ENCODE measurements at regions not wholly inside any gene's neighbourhood (a gene's known extent, or its start where the extent isn't known, plus 50 kb on each side); places are given as distances from the start of the nearest gene placed in this dataset.
"Not testable (repeated sequence)": the region's sequence is repeated elsewhere in the genome, so short reads cannot be mapped to it uniquely, and the experiment has no call there.

GRCh38 chr2:212858496-212858895, 292.9 kb downstream of the IKZF2 start:
- DNase-seq = no peak

GRCh38 chr2:212854771-212855170, 296.6 kb downstream of the IKZF2 start:
- no peak for DNase-seq

DNA sequence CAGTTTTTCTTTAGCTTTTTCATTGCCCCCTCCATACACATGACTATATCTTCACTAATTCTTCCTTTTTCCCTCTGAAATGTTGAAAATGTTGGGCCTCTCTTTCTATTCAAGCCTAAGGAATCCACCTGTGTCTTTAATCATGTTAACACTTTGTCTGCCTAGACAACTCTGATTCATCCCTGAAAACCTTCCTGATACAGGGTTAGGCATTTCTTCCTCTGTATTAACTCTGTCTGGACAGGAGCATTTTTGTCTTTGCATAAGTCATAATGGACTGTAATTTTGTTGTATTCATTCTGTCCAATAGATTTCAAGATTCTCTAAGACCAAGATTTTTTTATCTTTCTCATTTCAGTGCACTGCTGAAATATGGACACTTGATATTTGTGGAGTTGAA, 297.3 kb downstream of the IKZF2 start:
- DNase-seq = no peak

DNA sequence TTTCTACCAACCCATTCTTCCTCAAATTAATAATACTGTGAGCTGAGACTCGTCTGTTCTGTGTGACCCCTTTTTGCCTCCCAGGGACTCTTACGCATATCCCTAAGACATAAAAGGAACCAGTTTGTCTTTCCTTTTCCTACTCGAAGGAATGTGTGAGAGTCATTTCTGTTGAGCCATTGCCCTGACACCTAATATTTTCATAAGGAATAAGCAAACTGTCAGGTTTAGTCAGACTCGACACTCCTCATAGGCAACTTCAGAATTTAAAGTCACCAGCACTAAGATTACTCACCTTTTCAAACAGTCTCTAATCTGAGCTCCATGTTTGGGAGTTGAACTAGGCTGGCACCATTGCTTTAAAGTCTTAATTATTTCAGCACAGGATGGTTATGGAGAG, 305.5 kb downstream of the IKZF2 start:
- DNase-seq = no peak

DNA sequence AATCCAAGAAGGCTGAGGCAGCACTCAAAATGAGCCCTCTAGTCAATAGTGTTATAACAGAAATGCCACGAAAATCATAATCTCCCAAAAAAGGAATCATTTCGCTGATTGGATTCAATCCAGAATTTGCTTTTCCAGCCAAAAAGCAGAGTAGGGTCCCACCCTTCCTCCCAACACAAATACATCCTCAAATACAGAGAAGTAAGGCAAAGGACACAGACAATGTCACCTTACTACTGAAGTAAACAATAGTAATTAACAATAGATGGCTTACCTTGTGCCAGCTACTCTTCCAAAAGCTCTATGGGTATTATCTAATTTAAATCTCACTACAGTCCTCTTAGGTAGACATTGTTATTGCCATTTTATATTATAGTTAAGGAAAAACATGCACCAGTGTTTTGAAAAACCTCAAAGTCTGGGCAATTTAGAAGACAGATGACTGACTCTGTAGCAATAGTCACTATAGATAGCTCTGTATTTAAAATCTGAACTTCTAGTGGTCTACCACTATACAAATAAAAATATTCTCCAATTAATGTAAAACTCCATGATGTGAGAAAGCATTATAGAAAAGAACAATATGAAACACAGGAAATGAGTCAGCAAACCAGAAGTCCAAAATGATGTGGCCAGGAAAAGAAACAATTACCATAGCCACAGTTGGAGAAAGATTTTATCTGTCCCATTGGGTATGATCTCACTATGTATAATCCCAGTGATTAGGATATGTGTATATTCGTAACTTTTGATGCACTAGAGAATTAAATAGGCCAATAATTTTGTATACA, 305.0 kb upstream of the ERBB4 start:
- DNase-seq = no peak

DNA sequence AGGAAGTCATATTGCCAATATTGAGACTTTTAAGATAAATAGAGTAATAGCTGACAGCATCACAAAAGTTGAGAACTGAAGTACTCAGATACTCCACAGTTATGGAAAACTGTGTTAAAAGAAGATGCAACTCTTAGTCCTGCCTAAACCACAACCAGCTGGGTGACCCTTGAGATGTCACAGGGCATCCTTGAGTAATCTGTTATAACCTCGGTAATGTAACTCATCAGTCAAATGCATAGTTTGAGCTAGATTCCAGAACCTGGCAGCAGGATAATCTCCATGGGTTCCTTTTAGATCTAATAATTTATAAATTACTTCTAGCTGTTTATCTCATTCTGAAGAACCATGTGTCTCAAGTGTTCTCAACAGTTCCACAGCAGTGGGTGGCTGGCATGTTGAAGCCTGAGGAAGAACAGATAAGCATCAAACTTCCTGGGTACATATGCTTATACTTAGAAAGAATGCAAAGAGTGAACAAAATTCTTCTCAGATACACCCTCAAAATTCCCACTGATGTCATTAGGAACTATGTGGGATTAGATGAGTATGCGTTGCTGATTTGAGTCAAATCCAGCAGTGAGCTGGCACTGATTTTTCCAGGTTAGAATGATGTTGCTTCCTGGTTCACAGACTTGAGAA, 304.1 kb upstream of the ERBB4 start:
- no peak for DNase-seq

- DNase-seq = no peak
Observed at GRCh38 chr2:212841460-212841859, 302.9 kb upstream of the ERBB4 start.

- no peak for DNase-seq
Observed at GRCh38 chr2:212832211-212833195, 293.9 kb upstream of the ERBB4 start.

- DNase-seq = no peak
Observed at GRCh38 chr2:212831671-212832199, 293.1 kb upstream of the ERBB4 start.

DNA sequence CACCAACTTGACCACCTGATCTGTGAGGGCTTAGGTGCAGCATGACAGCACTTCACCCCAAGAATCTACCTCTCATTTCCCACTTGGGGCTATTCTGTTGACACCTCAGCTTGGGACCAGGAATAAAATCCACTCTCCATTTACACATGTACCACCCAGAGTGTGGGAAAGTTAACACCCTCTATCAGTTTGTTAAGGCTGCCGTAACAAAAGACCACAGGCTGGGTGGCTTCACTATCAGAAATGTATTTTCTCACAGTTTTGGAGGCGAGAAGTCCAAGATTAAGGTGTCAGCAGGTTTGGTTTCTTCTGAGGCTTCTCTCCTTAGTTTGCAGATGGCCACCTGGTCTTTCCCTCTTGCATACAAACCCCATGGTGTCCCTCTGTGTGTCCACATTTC, 277.7 kb upstream of the ERBB4 start:
- no peak for DNase-seq

- no peak for DNase-seq
Observed at GRCh38 chr2:212815453-212815852, 276.9 kb upstream of the ERBB4 start.

DNA sequence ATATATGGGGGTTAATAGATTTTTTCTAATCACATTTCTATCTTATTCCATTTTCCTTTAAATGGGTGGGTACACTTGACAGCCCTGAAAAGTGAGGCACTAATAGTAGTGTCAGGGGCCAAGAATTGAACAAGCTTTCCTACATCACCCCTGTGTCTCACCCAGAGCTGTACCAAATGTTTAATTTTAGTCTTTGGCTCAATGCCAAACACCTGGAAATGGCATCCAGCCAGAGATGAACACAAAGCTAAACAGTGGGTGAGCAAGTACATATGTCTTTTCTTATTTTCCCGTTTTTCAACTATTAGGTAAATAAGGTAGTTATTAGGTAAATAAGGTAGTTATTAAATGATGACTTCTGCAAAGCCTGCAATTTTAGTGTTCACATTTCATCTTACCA, 276.3 kb upstream of the ERBB4 start:
- DNase-seq = no peak

DNA sequence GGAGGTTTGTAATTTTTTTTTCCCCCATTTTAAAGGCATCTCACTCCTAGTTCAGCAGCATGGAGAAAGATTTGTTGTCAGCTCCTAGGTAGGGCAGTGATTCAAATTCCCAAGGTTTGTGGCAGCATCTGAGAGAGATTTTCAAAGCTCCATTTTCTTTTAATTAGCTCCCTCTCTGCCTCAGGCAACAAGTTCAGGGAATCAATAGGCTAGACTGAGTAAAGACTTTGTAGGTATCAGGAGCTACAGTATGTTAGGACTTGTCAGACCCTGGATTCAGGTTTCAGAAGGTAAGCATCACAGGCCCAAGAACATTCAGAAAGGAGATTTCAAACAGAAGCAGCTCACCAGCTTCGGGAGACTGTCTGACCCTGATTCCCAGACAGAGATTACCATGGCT, 273.3 kb upstream of the ERBB4 start:
- DNase-seq = no peak

- DNase-seq = no peak
Observed at GRCh38 chr2:212811036-212811805, 272.6 kb upstream of the ERBB4 start.

DNA sequence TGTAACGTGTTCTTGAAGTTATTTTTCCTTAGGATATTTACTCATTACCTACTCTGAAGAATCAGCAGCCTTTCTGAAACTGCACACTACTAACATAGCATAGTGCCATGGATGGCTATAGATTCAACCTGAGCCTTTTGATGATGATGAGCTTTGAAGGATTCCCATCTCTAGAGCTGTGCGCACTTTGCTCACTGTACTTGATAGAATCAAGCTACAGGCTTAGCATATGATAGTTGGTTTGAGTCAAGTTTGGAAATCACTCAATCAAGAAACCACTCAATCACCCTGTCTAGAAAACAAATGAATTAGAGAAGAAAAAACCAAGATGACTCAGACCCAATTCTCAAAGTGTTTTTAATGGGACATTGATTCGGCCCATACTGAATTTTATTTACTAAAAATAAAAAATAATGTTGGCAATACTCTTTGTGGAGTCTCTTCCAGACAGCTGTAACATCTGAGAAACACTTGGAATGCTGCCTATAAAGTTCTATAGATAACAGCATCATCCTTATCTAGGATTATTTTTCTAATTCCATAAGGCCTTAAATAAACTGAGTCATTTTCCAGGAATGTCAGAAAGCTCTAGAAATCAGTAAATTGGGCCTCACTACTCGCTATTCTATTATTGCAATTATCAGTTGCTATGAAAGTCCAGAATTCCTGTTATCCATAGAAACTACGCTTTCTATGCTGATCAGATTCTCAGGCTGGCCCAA, 259.0 kb upstream of the ERBB4 start:
- DNase-seq = no peak

- DNase-seq = no peak
Observed at GRCh38 chr2:212794471-212794870, 255.9 kb upstream of the ERBB4 start.

DNA sequence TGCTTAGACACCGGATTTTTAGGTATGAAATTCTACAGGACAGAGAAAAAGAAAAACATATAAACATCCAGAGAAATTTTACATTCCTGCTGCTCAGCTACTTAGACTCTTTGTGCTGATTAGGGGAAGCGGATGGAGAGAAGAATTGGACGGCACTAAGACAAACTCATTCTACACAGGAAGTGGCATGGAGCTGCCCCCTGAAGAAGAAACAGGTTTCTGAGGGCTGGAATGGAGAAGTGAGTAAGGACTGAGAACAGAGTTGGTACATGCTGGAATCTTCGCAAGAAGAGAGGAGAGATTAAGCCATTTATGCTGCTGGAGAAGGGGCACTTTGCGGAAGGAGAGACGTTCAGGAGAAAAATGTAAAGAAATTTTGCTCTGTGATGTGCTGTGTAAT, 253.0 kb upstream of the ERBB4 start:
- DNase-seq = no peak

- DNase-seq = not testable (repeated sequence)
Observed at GRCh38 chr2:212786088-212786487, 247.5 kb upstream of the ERBB4 start.

- DNase-seq = no peak
Observed at GRCh38 chr2:212777020-212777491, 238.5 kb upstream of the ERBB4 start.

DNA sequence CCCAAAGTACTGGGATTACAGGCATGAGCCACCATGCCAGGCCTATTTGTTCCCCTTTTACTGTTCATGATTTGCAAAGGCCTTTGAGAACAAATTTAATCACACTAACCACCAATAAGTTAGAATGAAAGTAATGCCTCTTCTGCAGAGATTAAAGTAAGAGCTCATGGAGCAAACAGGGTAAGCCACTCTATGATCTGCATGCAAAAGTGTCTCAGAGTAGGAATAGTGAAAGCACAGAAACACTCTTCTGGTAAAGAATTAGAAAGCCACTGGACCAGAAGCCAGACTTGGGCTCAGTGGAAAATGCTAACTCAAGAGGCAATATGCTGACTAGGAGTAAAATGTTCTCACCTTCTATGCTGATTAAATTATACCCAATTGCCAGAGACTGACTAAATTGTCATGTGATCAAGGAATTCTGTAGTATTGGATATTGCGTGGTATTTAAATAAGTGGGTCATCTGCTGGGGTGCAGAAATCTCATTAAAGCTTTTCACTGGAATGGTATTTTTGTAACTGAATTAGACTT, 235.3 kb upstream of the ERBB4 start:
- no peak for DNase-seq

- no peak for DNase-seq
Observed at GRCh38 chr2:212770240-212770639, 231.6 kb upstream of the ERBB4 start.
